K562 (cell line): ENCODE measurements at regions not wholly inside any gene's neighbourhood (a gene's known extent, or its start where the extent isn't known, plus 50 kb on each side); places are given as distances from the start of the nearest gene placed in this dataset.
"Not testable (repeated sequence)": the region's sequence is repeated elsewhere in the genome, so short reads cannot be mapped to it uniquely, and the experiment has no call there.

Experiments
- ATAC-seq: fragments of 200-7000 bp; cut with Tn5 transposase; 3 replicates; pipeline ENCODE4 v1.9.1; 2020; ENCODE audit warnings: moderate library complexity
- BruUV-seq: library from RNA; stranded (reverse); fragments of 400-500 nt; replicated peaks from 2 replicates; lab custom pipeline; 2021; lab: Mats Ljungman, UMichigan
- CTCF ChIA-PET: fragments of 300-600 bp; formaldehyde crosslinking; extraction: SDS; loops from one replicate; lab custom pipeline; 2021; ENCODE audit warnings: low intra/inter-chr PET ratio; lab: Yijun Ruan, JAX
- POLR2A ChIA-PET: fragments of 300-600, 350-650 bp; sonication (Branson Sonifier 250); formaldehyde crosslinking; extraction: SDS; loops from one replicate; lab custom pipeline; 2021; ENCODE audit warnings: antibody characterized with exemption, inconsistent platforms; lab: Yijun Ruan, JAX
- DNase-seq, 4 experiments: peaks; one replicate each; pipeline versions ENCODE4 v3.0.0 to v3.0.0-alpha.2; 2011 to 2018; ENCODE audit warnings: low spot score in 3 of 4, mixed read lengths in 3 of 4; ENCODE audit errors: extremely low read depth in 1 of 4
- FAIRE-seq: peaks from 2 replicates; lab custom pipeline; 2011; peaks lifted over from hg19 to GRCh38; lab: Jason Lieb, UNC
- H2AFZ ChIP-seq: 2 replicates; pipeline ENCODE4 v1.6.0; 2011; ENCODE audit warnings: low read depth, low read length, control low read depth, inconsistent platforms
- H3K27ac ChIP-seq: fragments of 200-600 bp; 3 replicates; pipeline ENCODE4 v1.8.0; 2011; ENCODE audit warnings: low read depth, mild to moderate bottlenecking, control low read depth, inconsistent platforms, low read length, moderate library complexity, mixed read lengths; ENCODE audit errors: extremely low read depth
- H3K27me3 ChIP-seq, 2 experiments: fragments of 300-600 bp in 1 of 2; 2 replicates in 1 of 2; 3 replicates in 1 of 2; pipeline versions ENCODE4 v1.6.0 to v1.8.0; 2011; ENCODE audit warnings: inconsistent platforms in 2 of 2, low read length in 2 of 2, mild to moderate bottlenecking in 1 of 2, mixed read lengths in 1 of 2, moderate library complexity in 1 of 2; ENCODE audit not compliant: control insufficient read depth in 2 of 2, insufficient read depth in 2 of 2
- H3K36me3 ChIP-seq: fragments of 300-600 bp; 3 replicates; pipeline ENCODE4 v1.8.0; 2011; ENCODE audit warnings: mild to moderate bottlenecking, low read length, inconsistent platforms; ENCODE audit not compliant: control insufficient read depth, insufficient read depth
- H3K4me1 ChIP-seq, 2 experiments: fragments of 200-600 bp in 1 of 2; replicated peaks in 1 of 2; 2 replicates in 1 of 2; 3 replicates in 1 of 2; pipeline versions ENCODE4 v1.5.1 to v1.8.0; 2011; ENCODE audit warnings: inconsistent platforms in 2 of 2, low read length in 2 of 2, mild to moderate bottlenecking in 1 of 2, mixed read lengths in 1 of 2, moderate library complexity in 1 of 2; ENCODE audit not compliant: control insufficient read depth in 2 of 2, insufficient read depth in 2 of 2
- H3K4me2 ChIP-seq: 2 replicates; pipeline ENCODE4 v1.6.1; 2011; ENCODE audit warnings: low read length, control low read depth, inconsistent platforms, mixed read lengths; ENCODE audit not compliant: insufficient read depth
- H3K4me3 ChIP-seq: fragments of 200-600 bp; sonication (generic), shearing (Covaris generic); 2 replicates; pipeline ENCODE4 v1.5.1; 2016; ENCODE audit warnings: control low read depth, inconsistent platforms
- H3K79me2 ChIP-seq: fragments of 200-600 bp; 3 replicates; pipeline ENCODE4 v1.8.0; 2011; ENCODE audit warnings: low read length, inconsistent platforms; ENCODE audit not compliant: control insufficient read depth, insufficient read depth
- H3K9ac ChIP-seq, 2 experiments: 2 replicates each; pipeline versions ENCODE4 v1.6.0 to v1.6.1; 2011; ENCODE audit warnings: low read depth in 2 of 2, low read length in 2 of 2, control low read depth in 1 of 2, inconsistent platforms in 1 of 2, mild to moderate bottlenecking in 1 of 2, mixed read lengths in 1 of 2; ENCODE audit not compliant: insufficient read depth in 1 of 2
- H3K9me1 ChIP-seq: one replicate; pipeline ENCODE4 v1.6.0; 2011; ENCODE audit warnings: inconsistent platforms, mild to moderate bottlenecking, low read length, moderate library complexity; ENCODE audit not compliant: control insufficient read depth, insufficient read depth
- H3K9me3 ChIP-seq: replicated peaks from 2 replicates; pipeline ENCODE4 v1.5.1; 2011; ENCODE audit warnings: low read depth, low read length, inconsistent platforms; ENCODE audit not compliant: control insufficient read depth, insufficient read depth
- H4K20me1 ChIP-seq: replicated peaks from 2 replicates; pipeline ENCODE4 v1.6.1; 2011; ENCODE audit warnings: low read length, inconsistent platforms, mixed read lengths; ENCODE audit not compliant: control insufficient read depth, insufficient read depth
- ZNF146 ChIP-seq: IDR thresholded peaks from one replicate; pipeline ENCODE4 v1.6.1; 2018; ENCODE audit warnings: missing compliant biosample characterization; ENCODE audit not compliant: unreplicated experiment
- ZNF609 ChIP-seq: sonication (generic); formaldehyde crosslinking; IDR thresholded peaks from 2 replicates; pipeline ENCODE4 v1.8.1; 2023; ENCODE audit warnings: missing genetic modification reagents, mild to moderate bottlenecking, borderline replicate concordance
- WGBS: fragments of 100-300 bp; shearing (Covaris generic); methylation state at CpG from one replicate; pipeline ENCODE4 v1.1.6; 2016; ENCODE audit warnings: low coverage, mixed read lengths; ENCODE audit not compliant: insufficient coverage; ENCODE audit errors: missing lambda C conversion rate; 5-methylcytosine and 5-hydroxymethylcytosine counted together
- in situ Hi-C: fragments of 300-500 bp; cut with MboI; formaldehyde crosslinking; loops from 4 replicates; pipeline ENCODE4 v1.15.0; 2018; ENCODE audit warnings: inconsistent platforms, mixed read lengths
- intact Hi-C: fragments of 100-400 bp; cut with micrococcal nuclease; formaldehyde crosslinking; loops from 2 replicates; pipeline ENCODE4 v1.14.2; 2022

GRCh38 chrX:71828086-71828485 lies 64.9 kb downstream of the CXorf49B start (continued):
- TF ChIP-seq ZNF609 (CRISPR knock-in tag): no peak
- TF ChIP-seq, all 486 proteins: peak for 0

- BruUV-seq, H3K9me1 ChIP-seq, H3K27me3 ChIP-seq, H3K36me3 ChIP-seq, H3K27ac ChIP-seq, DNase-seq, H2AFZ ChIP-seq, H3K4me2 ChIP-seq, FAIRE-seq, ATAC-seq, H3K4me3 ChIP-seq, H3K9ac ChIP-seq, POLR2A ChIA-PET, in situ Hi-C loops, CTCF ChIA-PET, H3K4me1 ChIP-seq, H4K20me1 ChIP-seq, H3K79me2 ChIP-seq, intact Hi-C loops, H3K9me3 ChIP-seq: not testable (repeated sequence)
- TF ChIP-seq ZNF146 (CRISPR knock-in tag): peak; percentile 30
- 11% methylated on average over 4 of the region's 4 CpGs for WGBS
Measured at GRCh38 chrX:71838092-71838491, 72.6 kb upstream of the NHSL2 start.
